Prostate gland (tissue), 2 donors: ENCODE measurements at regions not wholly inside any gene's neighbourhood (a gene's known extent, or its start where the extent isn't known, plus 50 kb on each side); places are given as distances from the start of the nearest gene placed in this dataset.

Source experiments
- DNase-seq: peaks from one replicate; pipeline ENCODE4 v3.0.0-alpha.2; 2019; ENCODE audit warnings: low spot score
- H3K27ac ChIP-seq, 2 donors: fragments of 200-600 bp; sonication (generic); 2 replicates each; pipeline ENCODE4 v1.5.1; 2017 to 2019
- H3K27me3 ChIP-seq: fragments of 200-600 bp; sonication (generic); replicated peaks from 2 replicates; pipeline ENCODE4 v1.5.1; 2019; ENCODE audit not compliant: insufficient read depth
- H3K36me3 ChIP-seq, 2 donors: fragments of 200-600 bp; sonication (generic); 1 replicate in 1 of 2; 2 replicates in 1 of 2; pipeline versions ENCODE4 v1.5.1 to v1.8.1; 2017 to 2019
- H3K4me1 ChIP-seq: fragments of 200-600 bp; sonication (generic); replicated peaks from 2 replicates; pipeline ENCODE4 v1.5.1; 2019
- H3K4me3 ChIP-seq, 2 donors: fragments of 200-600 bp; sonication (generic); 2 replicates each; pipeline ENCODE4 v1.5.1; 2017 to 2019
- H3K9me3 ChIP-seq: fragments of 200-600 bp; sonication (generic); 2 replicates; pipeline ENCODE4 v1.5.1; 2017
- POLR2A ChIP-seq: fragments of 450-650 bp; IDR thresholded peaks from one replicate; pipeline ENCODE4 v1.6.1; 2016; ENCODE audit warnings: antibody characterized with exemption, mild to moderate bottlenecking
- POLR2AphosphoS5 ChIP-seq: sonication (generic); formaldehyde crosslinking; IDR thresholded peaks from one replicate; pipeline ENCODE4 v1.6.1; 2017; ENCODE audit warnings: antibody characterized with exemption
- WGBS: methylation state at CpG from one replicate; pipeline ENCODE4 v1.1.5; 2018; 5-methylcytosine and 5-hydroxymethylcytosine counted together
- intact Hi-C: fragments of 100-400 bp; cut with DNase I; formaldehyde crosslinking; loops from one replicate; pipeline ENCODE4 v1.14.2; 2022
- TF ChIP-seq, protein P1 (sequence below), 4 experiments: fragments of 200-600 bp in 2 of 4; fragments of 450-650 bp in 2 of 4; sonication (generic) in 2 of 4; IDR thresholded peaks; 1 replicate in 3 of 4; 2 replicates in 1 of 4; pipeline ENCODE4 v1.5.1; 2016 to 2019; ENCODE audit warnings: antibody characterized with exemption in 4 of 4, mild to moderate bottlenecking in 2 of 4, moderate library complexity in 2 of 4

DNA sequence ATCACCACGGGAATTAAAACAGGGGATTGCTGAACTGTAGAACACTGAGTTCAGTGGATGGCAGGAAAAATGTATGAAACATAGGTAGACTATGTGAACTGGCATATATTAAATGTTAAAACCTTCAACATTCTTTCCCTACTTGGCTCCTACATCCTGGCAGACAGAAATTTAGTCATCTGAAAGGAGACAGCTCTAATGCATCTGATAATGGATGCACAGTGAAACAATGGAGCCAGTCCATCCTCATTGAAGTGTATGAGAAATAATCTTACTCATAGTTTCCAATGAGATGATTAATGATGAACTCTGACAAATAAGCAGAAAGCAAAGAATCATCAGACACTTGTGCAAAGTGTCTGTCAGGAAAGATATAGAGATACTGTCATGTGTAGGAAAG is 1629.7 kb upstream of the TMEFF2 start:
- no peaks in the 10 kb centered on the region for H3K27me3 ChIP-seq
- H3K27ac ChIP-seq = no peak overlapping the region
- H3K4me1 ChIP-seq = no peaks in the 10 kb centered on the region
- H3K4me3 ChIP-seq = no peak overlapping the region
- DNase-seq = no peak
- intact Hi-C loops = no loop called here
- H3K9me3 ChIP-seq = no peaks in the 10 kb centered on the region
- H3K36me3 ChIP-seq = no peaks in the 10 kb centered on the region
- TF ChIP-seq POLR2A = no peak
- TF ChIP-seq POLR2AphosphoS5 = no peak
- WGBS = 69% methylated on average over 1 of the region's 1 CpG

DNA sequence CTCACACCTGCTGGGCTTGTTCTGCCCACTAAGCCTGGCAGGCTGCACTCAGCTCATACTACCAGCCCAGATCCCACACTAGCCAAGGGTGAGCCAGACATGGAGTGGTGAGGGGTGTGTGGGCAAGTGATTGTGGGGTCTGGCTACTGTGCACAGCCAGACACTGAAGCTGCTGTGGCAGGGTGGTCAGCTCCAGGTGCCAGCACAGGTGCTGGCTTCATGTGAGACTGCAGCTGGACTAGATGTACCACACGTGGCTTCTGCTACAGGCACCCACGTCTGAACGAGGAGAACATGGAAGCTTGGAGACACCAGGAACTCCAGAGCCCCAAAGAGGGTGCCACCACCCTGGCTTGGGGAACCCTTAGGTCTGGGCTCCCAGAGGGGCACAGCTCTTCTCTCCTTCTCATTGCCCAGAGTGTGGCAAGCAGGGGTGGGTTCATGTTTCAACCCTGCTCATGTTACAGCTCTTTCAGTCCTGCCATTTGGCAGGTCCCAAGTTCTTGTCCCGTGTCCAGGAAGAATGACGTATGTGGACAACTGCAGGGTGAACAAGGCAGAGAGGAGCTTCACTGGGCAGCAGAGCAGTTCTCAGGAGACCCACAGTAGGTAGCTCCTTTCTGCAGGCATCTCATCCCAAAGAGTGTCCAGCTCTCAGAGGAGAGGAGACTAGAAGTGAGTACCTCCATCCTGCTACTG is 1624.2 kb upstream of the TMEFF2 start:
- no peaks in the 10 kb centered on the region for H3K36me3 ChIP-seq
- intact Hi-C loops = no loop called here
- no peak for TF ChIP-seq POLR2AphosphoS5
- TF ChIP-seq, protein P1, sequence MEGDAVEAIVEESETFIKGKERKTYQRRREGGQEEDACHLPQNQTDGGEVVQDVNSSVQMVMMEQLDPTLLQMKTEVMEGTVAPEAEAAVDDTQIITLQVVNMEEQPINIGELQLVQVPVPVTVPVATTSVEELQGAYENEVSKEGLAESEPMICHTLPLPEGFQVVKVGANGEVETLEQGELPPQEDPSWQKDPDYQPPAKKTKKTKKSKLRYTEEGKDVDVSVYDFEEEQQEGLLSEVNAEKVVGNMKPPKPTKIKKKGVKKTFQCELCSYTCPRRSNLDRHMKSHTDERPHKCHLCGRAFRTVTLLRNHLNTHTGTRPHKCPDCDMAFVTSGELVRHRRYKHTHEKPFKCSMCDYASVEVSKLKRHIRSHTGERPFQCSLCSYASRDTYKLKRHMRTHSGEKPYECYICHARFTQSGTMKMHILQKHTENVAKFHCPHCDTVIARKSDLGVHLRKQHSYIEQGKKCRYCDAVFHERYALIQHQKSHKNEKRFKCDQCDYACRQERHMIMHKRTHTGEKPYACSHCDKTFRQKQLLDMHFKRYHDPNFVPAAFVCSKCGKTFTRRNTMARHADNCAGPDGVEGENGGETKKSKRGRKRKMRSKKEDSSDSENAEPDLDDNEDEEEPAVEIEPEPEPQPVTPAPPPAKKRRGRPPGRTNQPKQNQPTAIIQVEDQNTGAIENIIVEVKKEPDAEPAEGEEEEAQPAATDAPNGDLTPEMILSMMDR (IDR thresholded peaks at IDR 0.05) = no peak
- no peak for TF ChIP-seq POLR2A
- H3K4me1 ChIP-seq = no peaks in the 10 kb centered on the region
- H3K27ac ChIP-seq = no peak overlapping the region
- no peak for DNase-seq
- H3K9me3 ChIP-seq = no peaks in the 10 kb centered on the region
- no peak overlapping the region for H3K4me3 ChIP-seq
- 90% methylated on average over 5 of the region's 5 CpGs for WGBS
- H3K27me3 ChIP-seq = no peaks in the 10 kb centered on the region

DNA sequence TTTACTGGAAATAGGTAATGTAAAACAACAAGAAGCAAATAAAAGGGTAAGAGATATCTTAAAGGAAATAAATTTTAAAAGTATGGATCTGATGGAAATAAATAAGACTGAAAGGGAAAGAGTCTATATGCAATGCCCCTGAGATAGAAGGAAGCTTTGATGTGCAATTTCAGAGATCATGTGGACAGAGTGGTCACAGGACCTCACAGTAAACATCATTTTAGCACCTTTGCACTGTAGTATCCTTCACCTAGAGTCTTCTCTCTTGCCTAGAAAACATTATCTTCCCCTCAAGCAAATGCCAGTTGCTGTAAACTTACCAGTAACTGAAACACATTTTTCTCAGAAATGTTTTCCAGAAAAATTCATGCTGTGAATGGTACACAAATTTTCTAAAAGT is 1621.3 kb upstream of the TMEFF2 start:
- Histone ChIP-seq H3K9me3 (no peaks in the 10 kb centered on the region), H3K4me3 (no peak overlapping the region)

GRCh38 chr2:193810533-193810932 is 1615.8 kb upstream of the TMEFF2 start:
- Histone ChIP-seq H3K4me3 (no peak overlapping the region), H3K4me1 (no peaks in the 10 kb centered on the region), H3K27ac (no peak overlapping the region), H3K36me3 (no peaks in the 10 kb centered on the region), H3K9me3 (no peaks in the 10 kb centered on the region), H3K27me3 (no peaks in the 10 kb centered on the region)
- TF ChIP-seq POLR2AphosphoS5 = no peak
- TF ChIP-seq, protein P1 (IDR thresholded peaks at IDR 0.05) = no peak
- no peak for TF ChIP-seq POLR2A
- no peak for DNase-seq
- intact Hi-C loops = no loop called here
- 60% methylated on average over 3 of the region's 3 CpGs for WGBS

More for the DNA sequence above, 1621.3 kb upstream of the TMEFF2 start:
- TF ChIP-seq POLR2A (no peak), POLR2AphosphoS5 (no peak)
- TF ChIP-seq, protein P1 (IDR thresholded peaks at IDR 0.05) = no peak
- H3K4me1 ChIP-seq = no peaks in the 10 kb centered on the region
- DNase-seq = no peak
- intact Hi-C loops = no loop called here
- no peaks in the 10 kb centered on the region for H3K36me3 ChIP-seq
- H3K27ac ChIP-seq = no peak overlapping the region
- no peaks in the 10 kb centered on the region for H3K27me3 ChIP-seq

GRCh38 chr2:193808877-193809276 is 1614.1 kb upstream of the TMEFF2 start:
- intact Hi-C loops = no loop called here
- no peak overlapping the region for H3K4me3 ChIP-seq
- H3K36me3 ChIP-seq = no peaks in the 10 kb centered on the region
- H3K27ac ChIP-seq = no peak overlapping the region
- DNase-seq = no peak
- 98% methylated on average over 1 of the region's 1 CpG for WGBS
- H3K9me3 ChIP-seq = no peaks in the 10 kb centered on the region
- no peak for TF ChIP-seq POLR2A
- TF ChIP-seq, protein P1 (IDR thresholded peaks at IDR 0.05) = no peak
- TF ChIP-seq POLR2AphosphoS5 = no peak
- no peaks in the 10 kb centered on the region for H3K27me3 ChIP-seq
- no peaks in the 10 kb centered on the region for H3K4me1 ChIP-seq
